GM06990 (cell line): ENCODE measurements at regions not wholly inside any gene's neighbourhood (a gene's known extent, or its start where the extent isn't known, plus 50 kb on each side); places are given as distances from the start of the nearest gene placed in this dataset.

ENCODE experiments used
- DNase-seq: peaks from one replicate; pipeline ENCODE4 v3.0.0-alpha.2; 2011; ENCODE audit not compliant: insufficient read length; ENCODE audit errors: extremely low read depth
- H3K27me3 ChIP-seq: replicated peaks from 2 replicates; pipeline ENCODE4 v1.6.0; 2011; ENCODE audit warnings: low read length; ENCODE audit not compliant: control insufficient read depth, insufficient read depth
- H3K36me3 ChIP-seq: 2 replicates; pipeline ENCODE4 v1.5.1; 2011; ENCODE audit warnings: low read length; ENCODE audit not compliant: control insufficient read depth, insufficient read depth
- H3K4me3 ChIP-seq: replicated peaks from 2 replicates; pipeline ENCODE4 v1.5.1; 2011; ENCODE audit warnings: low read depth, mild to moderate bottlenecking, control low read depth, low read length
- TF ChIP-seq, protein P1 (sequence below): IDR thresholded peaks from 2 replicates; pipeline ENCODE4 v1.5.1; 2011; ENCODE audit warnings: low read length, control low read depth, mild to moderate bottlenecking, inconsistent platforms; ENCODE audit not compliant: insufficient read depth, poor library complexity, severe bottlenecking

DNA sequence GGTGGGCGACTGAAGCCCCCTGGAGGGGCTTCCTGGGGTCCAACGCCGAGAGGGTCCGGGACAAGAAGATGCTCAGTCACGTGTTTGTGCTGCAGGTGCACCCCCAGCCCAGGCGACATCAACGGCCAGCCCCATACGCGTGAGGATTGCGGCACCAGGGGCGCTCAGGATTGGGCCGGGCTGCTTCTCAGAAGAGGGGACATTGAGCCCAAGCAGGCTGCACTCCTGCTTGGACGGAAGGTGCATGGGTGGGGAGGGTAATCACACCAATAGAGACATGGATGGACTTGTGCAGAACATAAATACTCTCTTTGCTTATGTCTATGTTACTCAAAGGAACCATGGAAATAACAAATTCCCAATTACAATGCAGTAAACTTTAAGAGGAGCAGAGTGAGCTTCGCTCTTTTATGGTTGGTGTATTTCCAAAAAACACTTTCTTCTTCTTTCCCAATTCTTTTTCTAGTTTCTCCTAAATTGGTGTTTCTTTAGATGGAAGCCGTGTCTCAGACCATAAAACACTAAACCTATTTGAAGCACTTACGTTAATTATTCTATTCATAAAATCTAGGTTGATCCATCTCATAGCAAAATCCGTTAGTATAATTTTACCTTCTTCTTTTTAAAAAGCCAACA is 182.7 kb downstream of the GOLGA6L6 start:
- TF ChIP-seq, protein P1, sequence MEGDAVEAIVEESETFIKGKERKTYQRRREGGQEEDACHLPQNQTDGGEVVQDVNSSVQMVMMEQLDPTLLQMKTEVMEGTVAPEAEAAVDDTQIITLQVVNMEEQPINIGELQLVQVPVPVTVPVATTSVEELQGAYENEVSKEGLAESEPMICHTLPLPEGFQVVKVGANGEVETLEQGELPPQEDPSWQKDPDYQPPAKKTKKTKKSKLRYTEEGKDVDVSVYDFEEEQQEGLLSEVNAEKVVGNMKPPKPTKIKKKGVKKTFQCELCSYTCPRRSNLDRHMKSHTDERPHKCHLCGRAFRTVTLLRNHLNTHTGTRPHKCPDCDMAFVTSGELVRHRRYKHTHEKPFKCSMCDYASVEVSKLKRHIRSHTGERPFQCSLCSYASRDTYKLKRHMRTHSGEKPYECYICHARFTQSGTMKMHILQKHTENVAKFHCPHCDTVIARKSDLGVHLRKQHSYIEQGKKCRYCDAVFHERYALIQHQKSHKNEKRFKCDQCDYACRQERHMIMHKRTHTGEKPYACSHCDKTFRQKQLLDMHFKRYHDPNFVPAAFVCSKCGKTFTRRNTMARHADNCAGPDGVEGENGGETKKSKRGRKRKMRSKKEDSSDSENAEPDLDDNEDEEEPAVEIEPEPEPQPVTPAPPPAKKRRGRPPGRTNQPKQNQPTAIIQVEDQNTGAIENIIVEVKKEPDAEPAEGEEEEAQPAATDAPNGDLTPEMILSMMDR = no peak
- H3K36me3 ChIP-seq = no peaks in the 10 kb centered on the region
- H3K27me3 ChIP-seq = no peaks in the 10 kb centered on the region
- no peak for DNase-seq
- H3K4me3 ChIP-seq = no peak overlapping the region

DNA sequence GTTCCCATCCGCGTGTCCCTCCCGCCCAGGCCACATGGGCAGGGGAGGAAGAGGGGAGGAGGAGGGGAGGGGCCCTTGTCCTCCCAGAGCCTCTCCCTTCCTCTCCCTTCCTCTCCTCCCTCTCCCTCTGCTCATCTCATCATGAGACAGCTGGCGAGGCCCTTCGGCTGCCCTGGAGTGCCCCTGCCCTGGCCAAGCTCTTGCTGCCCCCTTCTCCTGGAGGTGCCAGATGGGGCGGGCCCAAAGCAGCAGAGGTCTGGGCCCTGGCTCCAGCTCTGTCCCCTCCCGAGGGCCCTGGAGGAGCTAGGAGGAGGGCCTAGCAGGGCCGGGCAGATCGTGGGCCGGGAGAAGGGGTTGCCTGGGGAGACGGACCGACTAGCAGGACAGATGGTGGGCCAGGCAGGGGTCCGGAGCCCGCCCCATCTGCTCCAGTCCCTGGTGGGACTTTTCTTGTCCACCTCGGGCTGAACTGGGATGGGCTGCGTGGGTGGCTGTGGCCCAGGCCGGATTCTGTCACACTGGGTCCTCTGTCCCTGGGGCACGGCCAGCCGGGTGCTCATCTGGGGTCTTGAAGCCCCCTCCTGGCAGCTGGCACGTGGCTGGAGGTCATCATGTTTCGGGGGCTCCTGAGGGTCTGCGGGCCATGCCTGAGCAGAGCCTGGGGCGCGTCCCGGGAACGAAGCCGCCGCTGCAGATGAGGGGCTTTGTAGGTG is 183.4 kb downstream of the GOLGA6L6 start:
- Histone ChIP-seq H3K36me3 (no peaks in the 10 kb centered on the region), H3K27me3 (no peaks in the 10 kb centered on the region), H3K4me3 (no peak overlapping the region)
- DNase-seq = no peak
- TF ChIP-seq, protein P1 = no peak

DNA sequence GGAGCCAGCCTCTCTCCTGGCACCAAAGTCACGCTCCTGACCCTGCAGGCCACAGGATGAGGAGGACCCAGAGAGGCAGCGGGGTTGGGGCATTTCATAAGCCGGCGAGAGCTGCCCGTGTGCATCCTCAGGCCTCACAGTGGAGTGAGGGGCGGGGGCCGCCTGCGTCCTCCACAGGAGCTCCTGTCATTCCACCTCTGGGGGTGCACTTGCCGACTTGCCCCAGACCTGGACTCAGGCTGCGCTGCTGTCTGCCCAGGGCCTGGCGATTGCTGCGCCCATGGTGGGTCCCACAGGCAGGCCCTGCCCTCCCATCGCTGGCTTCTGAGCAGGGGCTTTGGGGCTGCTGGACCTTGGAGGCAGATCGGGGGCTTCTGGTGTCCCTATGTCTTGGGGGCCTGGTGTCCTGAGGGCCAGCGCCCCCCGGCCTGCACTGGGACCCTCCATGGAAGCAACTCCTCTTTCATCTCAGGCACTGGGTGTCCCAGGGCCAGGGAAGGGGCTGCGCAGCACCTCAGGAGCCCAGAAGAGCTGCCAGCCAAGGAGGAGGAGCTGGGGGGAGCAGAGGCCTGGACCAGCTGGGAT is 184.0 kb downstream of the GOLGA6L6 start:
- TF ChIP-seq, protein P1 = no peak
- DNase-seq = no peak
- Histone ChIP-seq H3K36me3 (no peaks in the 10 kb centered on the region), H3K27me3 (no peaks in the 10 kb centered on the region), H3K4me3 (no peak overlapping the region)

DNA sequence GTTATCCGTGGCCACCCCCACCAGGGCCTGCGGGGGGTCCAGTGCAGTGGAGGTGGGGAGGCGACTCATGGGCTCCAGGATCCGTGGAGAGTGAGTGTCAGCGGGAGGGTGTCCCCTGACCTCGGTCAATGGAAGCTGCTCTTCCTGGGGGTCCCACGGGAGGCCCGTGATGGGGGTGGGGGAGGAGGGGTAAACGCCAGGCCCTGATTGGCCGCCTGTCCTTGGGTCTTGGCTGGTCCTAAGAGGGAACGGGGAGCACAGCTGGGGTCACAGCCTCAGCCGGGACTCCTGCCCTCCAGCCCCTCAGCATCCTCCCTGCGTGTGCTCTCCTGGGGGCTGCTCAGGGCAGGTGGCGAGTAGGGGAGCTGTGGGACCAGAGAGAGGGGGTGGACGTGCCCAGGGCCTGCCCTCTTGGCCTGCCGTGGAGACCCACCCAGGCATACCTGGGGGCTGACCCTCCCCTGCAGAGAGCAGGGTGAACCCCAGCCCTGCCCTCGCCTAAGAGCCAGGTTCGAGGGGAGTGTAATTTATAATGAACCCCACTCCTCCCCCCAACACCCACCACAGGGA is 184.6 kb downstream of the GOLGA6L6 start:
- no peak overlapping the region for H3K4me3 ChIP-seq

DNA sequence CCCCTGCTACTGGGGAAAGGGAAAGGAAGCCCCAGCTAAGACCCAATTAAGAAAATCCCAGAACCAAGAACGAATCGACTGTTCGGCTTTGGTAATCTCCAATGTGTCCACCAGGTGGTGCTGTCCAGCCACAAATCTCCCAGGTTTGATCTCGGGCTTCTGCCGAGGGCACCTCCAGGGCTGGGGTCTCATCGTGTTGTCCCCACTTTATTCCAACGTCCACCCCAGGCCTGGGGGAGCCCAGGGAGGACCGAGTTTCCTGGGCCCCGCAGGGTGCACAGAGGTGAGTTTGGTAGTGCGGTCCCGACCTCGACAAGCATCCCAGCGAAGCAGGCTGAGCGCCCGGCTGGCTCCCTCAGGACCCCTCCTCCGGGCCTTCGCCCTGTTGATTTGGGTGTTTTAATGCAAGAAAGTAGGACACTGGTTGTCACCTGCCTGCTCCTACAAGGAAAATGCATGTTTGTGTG is 185.1 kb downstream of the GOLGA6L6 start:
- no peak for DNase-seq
- Histone ChIP-seq H3K4me3 (no peak overlapping the region), H3K36me3 (no peaks in the 10 kb centered on the region), H3K27me3 (no peaks in the 10 kb centered on the region)
- TF ChIP-seq, protein P1 = peak; percentile 64

More for the DNA sequence above, 184.6 kb downstream of the GOLGA6L6 start:
- TF ChIP-seq, protein P1 = no peak
- no peaks in the 10 kb centered on the region for H3K27me3 ChIP-seq
- no peaks in the 10 kb centered on the region for H3K36me3 ChIP-seq
- no peak for DNase-seq
